Neuronal stem cell (in vitro differentiated cells): ENCODE measurements at regions not wholly inside any gene's neighbourhood (a gene's known extent, or its start where the extent isn't known, plus 50 kb on each side); places are given as distances from the start of the nearest gene placed in this dataset.

Experiments
- DNase-seq: peaks from one replicate; pipeline ENCODE4 v3.0.0-alpha.2; 2013; ENCODE audit warnings: low spot score
- H2AFZ ChIP-seq: one replicate; pipeline ENCODE4 v1.6.1; 2013; ENCODE audit warnings: mild to moderate bottlenecking, low read length, inconsistent platforms
- H2AK5ac ChIP-seq: 2 replicates; pipeline ENCODE4 v1.6.1; 2013; ENCODE audit warnings: low read depth, mild to moderate bottlenecking, inconsistent platforms, low read length, moderate library complexity, mixed read lengths
- H2BK120ac ChIP-seq: 2 replicates; pipeline ENCODE4 v1.6.1; 2013; ENCODE audit warnings: low read depth, mild to moderate bottlenecking, inconsistent platforms, low read length, moderate library complexity, mixed read lengths
- H2BK12ac ChIP-seq: one replicate; pipeline ENCODE4 v1.6.1; 2013; ENCODE audit warnings: low read length, inconsistent platforms
- H2BK15ac ChIP-seq: 2 replicates; pipeline ENCODE4 v1.6.1; 2013; ENCODE audit warnings: mild to moderate bottlenecking, low read length, inconsistent platforms, mixed read lengths
- H2BK5ac ChIP-seq: one replicate; pipeline ENCODE4 v1.6.1; 2013; ENCODE audit warnings: inconsistent platforms, mild to moderate bottlenecking, low read length, moderate library complexity
- H3K14ac ChIP-seq: one replicate; pipeline ENCODE4 v1.6.1; 2013; ENCODE audit warnings: low read length, inconsistent platforms
- H3K18ac ChIP-seq: 2 replicates; pipeline ENCODE4 v1.6.1; 2013; ENCODE audit warnings: low read length, inconsistent platforms
- H3K23ac ChIP-seq: 2 replicates; pipeline ENCODE4 v1.6.1; 2013; ENCODE audit warnings: low read depth, mild to moderate bottlenecking, mixed read lengths, low read length, inconsistent platforms; ENCODE audit not compliant: poor library complexity
- H3K27ac ChIP-seq: replicated peaks from 3 replicates; pipeline ENCODE4 v1.5.1; 2013; ENCODE audit warnings: low read length, inconsistent platforms
- H3K27me3 ChIP-seq, 3 experiments: 2 replicates each; pipeline ENCODE4 v1.6.1; 2013; ENCODE audit warnings: low read length in 3 of 3, mild to moderate bottlenecking in 2 of 3, inconsistent platforms in 1 of 3, low read depth in 1 of 3, mixed read lengths in 1 of 3, moderate library complexity in 1 of 3; ENCODE audit not compliant: control insufficient read depth in 3 of 3, insufficient read depth in 3 of 3
- H3K36me3 ChIP-seq, 2 donors: replicated peaks in 1 of 2; 2 replicates each; pipeline ENCODE4 v1.6.1; 2013; ENCODE audit warnings: low read length in 2 of 2; ENCODE audit not compliant: control insufficient read depth in 2 of 2, insufficient read depth in 2 of 2
- H3K4ac ChIP-seq: 2 replicates; pipeline ENCODE4 v1.6.1; 2013; ENCODE audit warnings: inconsistent platforms, mild to moderate bottlenecking, low read length, moderate library complexity
- H3K4me1 ChIP-seq, 2 donors: 1 replicate in 1 of 2; 2 replicates in 1 of 2; pipeline ENCODE4 v1.6.1; 2013; ENCODE audit warnings: low read length in 2 of 2, low read depth in 1 of 2; ENCODE audit not compliant: control insufficient read depth in 2 of 2, insufficient read depth in 1 of 2
- H3K4me2 ChIP-seq: one replicate; pipeline ENCODE4 v1.6.1; 2013; ENCODE audit warnings: mild to moderate bottlenecking, low read length, inconsistent platforms; ENCODE audit not compliant: insufficient read depth, poor library complexity, severe bottlenecking
- H3K4me3 ChIP-seq, 2 donors: 2 replicates each; pipeline ENCODE4 v1.5.1; 2013; ENCODE audit warnings: low read length in 2 of 2, mild to moderate bottlenecking in 2 of 2, inconsistent platforms in 1 of 2, moderate library complexity in 1 of 2
- H3K79me1 ChIP-seq: one replicate; pipeline ENCODE4 v1.6.1; 2013; ENCODE audit warnings: low read depth, mild to moderate bottlenecking, inconsistent platforms, low read length, moderate library complexity
- H3K9ac ChIP-seq: one replicate; pipeline ENCODE4 v1.6.1; 2013; ENCODE audit warnings: mild to moderate bottlenecking, low read depth, low read length, inconsistent platforms; ENCODE audit not compliant: poor library complexity
- H3K9me3 ChIP-seq, 2 donors: replicated peaks in 1 of 2; 2 replicates each; pipeline versions ENCODE3 to v1.6.1; 2013; ENCODE audit warnings: low read length in 2 of 2, mild to moderate bottlenecking in 2 of 2, inconsistent platforms in 1 of 2, low read depth in 1 of 2, mixed read lengths in 1 of 2, moderate library complexity in 1 of 2; ENCODE audit not compliant: control insufficient read depth in 2 of 2, insufficient read depth in 1 of 2
- H4K8ac ChIP-seq: one replicate; pipeline ENCODE4 v1.6.1; 2013; ENCODE audit warnings: low read depth, mild to moderate bottlenecking, inconsistent platforms, low read length, moderate library complexity
- H4K91ac ChIP-seq: one replicate; pipeline ENCODE4 v1.6.1; 2013; ENCODE audit warnings: low read length, low read depth, mild to moderate bottlenecking, inconsistent platforms; ENCODE audit not compliant: poor library complexity
- WGBS, 2 donors: extraction: QIAGEN DNeasy Blood & Tissue Kit; methylation state at CpG; one replicate each; pipeline ENCODE4 v1.1.7; 2013; ENCODE audit warnings: missing lambda C conversion rate in 2 of 2, mixed read lengths in 1 of 2; ENCODE audit not compliant: insufficient read length in 2 of 2, insufficient replicate concordance in 1 of 2; ENCODE audit errors: extremely low coverage in 2 of 2; 5-methylcytosine and 5-hydroxymethylcytosine counted together

DNA sequence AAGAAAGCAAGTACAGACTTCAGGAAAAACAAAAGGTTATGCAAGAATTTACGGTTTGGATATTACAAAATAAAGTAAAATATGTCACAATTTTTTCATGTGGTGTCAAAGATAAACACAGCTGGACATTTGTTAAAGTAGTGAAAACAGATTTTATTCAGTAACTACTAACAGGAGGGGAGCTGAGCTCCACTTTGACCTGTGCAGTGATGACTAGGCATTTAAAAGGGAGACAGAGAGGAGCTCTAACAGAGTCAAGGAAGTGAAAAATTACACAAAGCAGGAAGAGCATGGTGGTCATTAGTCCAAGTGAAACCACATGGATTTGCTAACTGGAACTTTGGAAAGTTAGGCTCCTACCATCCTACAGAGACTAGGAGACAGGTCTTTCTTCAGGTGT is 263.6 kb upstream of the PCSK5 start:
- Histone ChIP-seq H4K91ac (no peak overlapping the region), H3K36me3 (no peaks in the 10 kb centered on the region), H3K23ac (no peak overlapping the region), H3K4me3 (no peak overlapping the region), H2BK5ac (no peak overlapping the region), H3K4ac (no peak overlapping the region), H3K18ac (no peak overlapping the region), H3K4me2 (no peak overlapping the region), H3K4me1 (no peaks in the 10 kb centered on the region), H2AK5ac (no peak overlapping the region), H2BK120ac (no peak overlapping the region), H4K8ac (no peak overlapping the region), H3K27me3 (no peaks in the 10 kb centered on the region), H2BK12ac (no peak overlapping the region), H3K14ac (no peak overlapping the region), H3K9ac (no peak overlapping the region), H3K79me1 (no peaks in the 10 kb centered on the region), H2BK15ac (no peak overlapping the region), H2AFZ (no peak overlapping the region), H3K9me3 (no peaks in the 10 kb centered on the region), H3K27ac (no peak overlapping the region)
- DNase-seq: no peak
- WGBS, 2 donors: no CpG with 5 or more reads among the region's 1 CpG

DNA sequence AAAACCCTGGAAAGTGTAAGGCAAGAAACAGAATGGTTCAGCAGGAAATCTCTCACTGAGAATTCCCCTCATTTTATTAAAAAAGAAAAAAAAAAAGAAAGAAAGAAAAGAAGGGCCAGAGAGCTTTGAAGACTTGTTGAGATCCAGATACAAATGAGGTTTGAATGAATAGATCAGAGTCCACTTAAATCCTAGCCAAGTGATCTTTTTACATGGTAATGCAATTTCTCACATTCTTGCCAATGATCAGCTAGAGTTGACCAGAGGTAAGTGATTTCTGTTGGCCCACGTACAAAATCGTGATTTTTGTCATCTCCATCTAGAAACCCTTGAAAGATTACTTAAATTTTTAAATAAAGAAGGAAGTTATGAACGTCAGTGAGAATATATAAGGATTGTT is 261.5 kb upstream of the PCSK5 start:
- Histone ChIP-seq H3K9ac (no peak overlapping the region), H3K79me1 (no peaks in the 10 kb centered on the region), H4K8ac (no peak overlapping the region), H4K91ac (no peak overlapping the region), H2AFZ (no peak overlapping the region), H2BK120ac (no peak overlapping the region), H3K27ac (no peak overlapping the region), H3K18ac (no peak overlapping the region), H2BK5ac (no peak overlapping the region), H3K9me3 (no peaks in the 10 kb centered on the region), H3K4me1 (no peaks in the 10 kb centered on the region), H3K14ac (no peak overlapping the region), H2BK12ac (no peak overlapping the region), H3K27me3 (no peaks in the 10 kb centered on the region), H3K4me2 (no peak overlapping the region), H2AK5ac (no peak overlapping the region), H3K4ac (no peak overlapping the region), H2BK15ac (no peak overlapping the region), H3K23ac (no peak overlapping the region), H3K4me3 (no peak overlapping the region), H3K36me3 (no peaks in the 10 kb centered on the region)
- no peak for DNase-seq
- WGBS, 2 donors: 100% methylated on average over 1 of the region's 3 CpGs

GRCh38 chr9:75633451-75634057 is 256.9 kb upstream of the PCSK5 start:
- Histone ChIP-seq H3K9me3 (no peaks in the 10 kb centered on the region), H2AFZ (no peak overlapping the region), H3K79me1 (no peaks in the 10 kb centered on the region), H3K4me2 (no peak overlapping the region), H2BK15ac (no peak overlapping the region), H3K4ac (no peak overlapping the region), H3K27ac (no peak overlapping the region), H3K4me1 (peaks cover 0 to 3% of the 10 kb centered on the region in 2 donors), H3K23ac (no peak overlapping the region), H3K18ac (no peak overlapping the region), H3K27me3 (no peaks in the 10 kb centered on the region), H2BK120ac (no peak overlapping the region), H4K8ac (no peak overlapping the region), H3K9ac (no peak overlapping the region), H4K91ac (no peak overlapping the region), H2BK12ac (no peak overlapping the region), H3K14ac (no peak overlapping the region), H3K36me3 (no peaks in the 10 kb centered on the region), H2BK5ac (no peak overlapping the region), H2AK5ac (no peak overlapping the region), H3K4me3 (no peak overlapping the region)
- no CpG with 5 or more reads among the region's 7 CpGs for WGBS, 2 donors
- no peak for DNase-seq

GRCh38 chr9:75636427-75637045 is 253.9 kb upstream of the PCSK5 start:
- H3K4me2 ChIP-seq: no peak overlapping the region
- no peaks in the 10 kb centered on the region for H3K36me3 ChIP-seq
- H2BK120ac ChIP-seq: no peak overlapping the region
- no peaks in the 10 kb centered on the region for H3K79me1 ChIP-seq
- H2BK12ac ChIP-seq: no peak overlapping the region
- no peak overlapping the region for H2AK5ac ChIP-seq
- no peak overlapping the region for H4K8ac ChIP-seq
- no peak overlapping the region for H3K27ac ChIP-seq
- H3K18ac ChIP-seq: no peak overlapping the region
- H2BK5ac ChIP-seq: no peak overlapping the region
- no peaks in the 10 kb centered on the region for H3K9me3 ChIP-seq
- no peak overlapping the region for H3K4me3 ChIP-seq
- H3K9ac ChIP-seq: no peak overlapping the region
- H3K23ac ChIP-seq: no peak overlapping the region
- H3K14ac ChIP-seq: no peak overlapping the region
- peaks cover 0 to 3% of the 10 kb centered on the region in 2 donors for H3K4me1 ChIP-seq
- no CpG with 5 or more reads among the region's 4 CpGs for WGBS, 2 donors
- no peak overlapping the region for H4K91ac ChIP-seq
- no peak for DNase-seq
- no peak overlapping the region for H3K4ac ChIP-seq
- H2BK15ac ChIP-seq: no peak overlapping the region
- no peak overlapping the region for H2AFZ ChIP-seq
- no peaks in the 10 kb centered on the region for H3K27me3 ChIP-seq
